ENCODE measurements at regions not wholly inside any gene's neighbourhood (a gene's known extent, or its start where the extent isn't known, plus 50 kb on each side); places are given as distances from the start of the nearest gene placed in this dataset.
"Not testable (repeated sequence)": the region's sequence is repeated elsewhere in the genome, so short reads cannot be mapped to it uniquely, and the experiment has no call there.

GRCh38 chr18:38664929-38665328, 1099.3 kb upstream of the CELF4 start:
- Mint-ChIP-seq H3K4me1 (ENCODE audit: low read depth in 2 of 2) (no peaks in the 10 kb centered on the region), H3K27ac (no peak overlapping the region), H3K9me3 (peaks cover 0 to 10% of the 10 kb centered on the region in 2 donors), H3K4me3 (no peak overlapping the region), H3K27me3 (no peaks in the 10 kb centered on the region), H3K36me3 (ENCODE audit: insufficient read depth) (no peaks in the 10 kb centered on the region)
- ATAC-seq (replicated peaks) (no peak), DNase-seq (no peak)

GRCh38 chr18:38663682-38664081, 1098.1 kb upstream of the CELF4 start:
- DNase-seq (no peak), ATAC-seq (replicated peaks) (no peak)
- Mint-ChIP-seq H3K27me3 (no peaks in the 10 kb centered on the region), H3K27ac (no peak overlapping the region), H3K4me3 (no peak overlapping the region), H3K9me3 (peaks cover 0 to 10% of the 10 kb centered on the region in 2 donors), H3K36me3 (ENCODE audit: insufficient read depth) (no peaks in the 10 kb centered on the region), H3K4me1 (ENCODE audit: low read depth in 2 of 2) (no peaks in the 10 kb centered on the region)

GRCh38 chr18:38663270-38663669, 1097.7 kb upstream of the CELF4 start:
- H3K27ac Mint-ChIP-seq: no peak overlapping the region
- ATAC-seq (replicated peaks): no peak
- DNase-seq: no peak
- H3K4me1 Mint-ChIP-seq (ENCODE audit: low read depth in 2 of 2): no peaks in the 10 kb centered on the region
- no peaks in the 10 kb centered on the region for H3K36me3 Mint-ChIP-seq (ENCODE audit: insufficient read depth)
- no peak overlapping the region for H3K4me3 Mint-ChIP-seq
- H3K9me3 Mint-ChIP-seq: peaks cover 0 to 10% of the 10 kb centered on the region in 2 donors
- H3K27me3 Mint-ChIP-seq: no peaks in the 10 kb centered on the region

GRCh38 chr18:38654946-38655345, 1089.3 kb upstream of the CELF4 start:
- Mint-ChIP-seq H3K27ac (no peak overlapping the region), H3K27me3 (no peaks in the 10 kb centered on the region), H3K36me3 (ENCODE audit: insufficient read depth) (no peaks in the 10 kb centered on the region), H3K9me3 (peaks cover 0 to 15% of the 10 kb centered on the region in 2 donors), H3K4me1 (ENCODE audit: low read depth in 2 of 2) (no peaks in the 10 kb centered on the region), H3K4me3 (no peak overlapping the region)
- DNase-seq (no peak), ATAC-seq (replicated peaks) (no peak)

GRCh38 chr18:38651736-38652135, 1086.1 kb upstream of the CELF4 start:
- Mint-ChIP-seq H3K36me3 (ENCODE audit: insufficient read depth) (no peaks in the 10 kb centered on the region), H3K9me3 (peaks cover 0 to 15% of the 10 kb centered on the region in 2 donors), H3K27me3 (no peaks in the 10 kb centered on the region), H3K4me1 (ENCODE audit: low read depth in 2 of 2) (no peaks in the 10 kb centered on the region), H3K4me3 (no peak overlapping the region), H3K27ac (no peak overlapping the region)
- no peak for DNase-seq
- no peak for ATAC-seq (replicated peaks)

- no peak overlapping the region for H3K27ac Mint-ChIP-seq
- no peak overlapping the region for H3K4me3 Mint-ChIP-seq
- ATAC-seq (replicated peaks): no peak
- H3K36me3 Mint-ChIP-seq (ENCODE audit: insufficient read depth): no peaks in the 10 kb centered on the region
- no peaks in the 10 kb centered on the region for H3K4me1 Mint-ChIP-seq (ENCODE audit: low read depth in 2 of 2)
- no peaks in the 10 kb centered on the region for H3K27me3 Mint-ChIP-seq
- DNase-seq: no peak
- no peaks in the 10 kb centered on the region for H3K9me3 Mint-ChIP-seq
Measured at GRCh38 chr18:38648179-38648578, 1082.6 kb upstream of the CELF4 start.

- H3K4me3 Mint-ChIP-seq: no peak overlapping the region
- no peaks in the 10 kb centered on the region for H3K36me3 Mint-ChIP-seq (ENCODE audit: insufficient read depth)
- no peaks in the 10 kb centered on the region for H3K4me1 Mint-ChIP-seq (ENCODE audit: low read depth in 2 of 2)
- H3K9me3 Mint-ChIP-seq: no peaks in the 10 kb centered on the region
- no peak for ATAC-seq (replicated peaks)
- no peaks in the 10 kb centered on the region for H3K27me3 Mint-ChIP-seq
- no peak for DNase-seq
- no peak overlapping the region for H3K27ac Mint-ChIP-seq
Measured at GRCh38 chr18:38646296-38646695, 1080.7 kb upstream of the CELF4 start.

- no peaks in the 10 kb centered on the region for H3K27me3 Mint-ChIP-seq
- H3K4me3 Mint-ChIP-seq: no peak overlapping the region
- no peaks in the 10 kb centered on the region for H3K9me3 Mint-ChIP-seq
- no peak overlapping the region for H3K27ac Mint-ChIP-seq
- H3K4me1 Mint-ChIP-seq (ENCODE audit: low read depth in 2 of 2): no peaks in the 10 kb centered on the region
- H3K36me3 Mint-ChIP-seq (ENCODE audit: insufficient read depth): no peaks in the 10 kb centered on the region
- DNase-seq (no peak), ATAC-seq (replicated peaks) (no peak)
Measured at GRCh38 chr18:38644875-38645641, 1079.5 kb upstream of the CELF4 start.

GRCh38 chr18:38642711-38643110, 1077.1 kb upstream of the CELF4 start:
- Mint-ChIP-seq H3K27me3 (no peaks in the 10 kb centered on the region), H3K36me3 (ENCODE audit: insufficient read depth) (no peaks in the 10 kb centered on the region), H3K27ac (no peak overlapping the region), H3K4me1 (ENCODE audit: low read depth in 2 of 2) (no peaks in the 10 kb centered on the region), H3K9me3 (peaks cover 7 to 18% of the 10 kb centered on the region in 2 donors), H3K4me3 (no peak overlapping the region)
- DNase-seq (no peak), ATAC-seq (replicated peaks) (no peak)

- not testable (repeated sequence) for DNase-seq; H3K36me3 Mint-ChIP-seq (ENCODE audit: insufficient read depth); ATAC-seq (replicated peaks); H3K4me1 Mint-ChIP-seq (ENCODE audit: low read depth in 2 of 2); H3K27ac Mint-ChIP-seq; H3K4me3 Mint-ChIP-seq; H3K27me3 Mint-ChIP-seq
- peaks cover 11 to 27% of the 10 kb centered on the region in 2 donors for H3K9me3 Mint-ChIP-seq
Measured at GRCh38 chr18:38639700-38640099, 1074.1 kb upstream of the CELF4 start.

GRCh38 chr18:38635709-38636430, 1070.3 kb upstream of the CELF4 start:
- H3K4me1 Mint-ChIP-seq (ENCODE audit: low read depth in 2 of 2): no peaks in the 10 kb centered on the region
- no peak overlapping the region for H3K4me3 Mint-ChIP-seq
- DNase-seq (no peak), ATAC-seq (replicated peaks) (no peak)
- H3K36me3 Mint-ChIP-seq (ENCODE audit: insufficient read depth): no peaks in the 10 kb centered on the region
- no peaks in the 10 kb centered on the region for H3K27me3 Mint-ChIP-seq
- H3K27ac Mint-ChIP-seq: no peak overlapping the region
- peaks cover 13 to 27% of the 10 kb centered on the region in 2 donors for H3K9me3 Mint-ChIP-seq

- H3K4me1 Mint-ChIP-seq (ENCODE audit: low read depth in 2 of 2): no peaks in the 10 kb centered on the region
- H3K9me3 Mint-ChIP-seq: peaks cover 12 to 23% of the 10 kb centered on the region in 2 donors
- H3K36me3 Mint-ChIP-seq (ENCODE audit: insufficient read depth): no peaks in the 10 kb centered on the region
Measured at GRCh38 chr18:38634117-38634516, 1068.5 kb upstream of the CELF4 start.

GRCh38 chr18:38633333-38633732, 1067.7 kb upstream of the CELF4 start:
- ATAC-seq (replicated peaks) (no peak), DNase-seq (no peak)
- H3K4me3 Mint-ChIP-seq: no peak overlapping the region
- H3K9me3 Mint-ChIP-seq: peaks cover 9 to 15% of the 10 kb centered on the region in 2 donors
- no peak overlapping the region for H3K27ac Mint-ChIP-seq
- H3K27me3 Mint-ChIP-seq: no peaks in the 10 kb centered on the region
- no peaks in the 10 kb centered on the region for H3K36me3 Mint-ChIP-seq (ENCODE audit: insufficient read depth)
- no peaks in the 10 kb centered on the region for H3K4me1 Mint-ChIP-seq (ENCODE audit: low read depth in 2 of 2)

More at GRCh38 chr18:38634117-38634516, 1068.5 kb upstream of the CELF4 start:
- DNase-seq (no peak), ATAC-seq (replicated peaks) (no peak)
- Mint-ChIP-seq H3K27me3 (no peaks in the 10 kb centered on the region), H3K4me3 (no peak overlapping the region), H3K27ac (no peak overlapping the region)

GRCh38 chr18:38619129-38619528, 1053.5 kb upstream of the CELF4 start:
- Mint-ChIP-seq H3K36me3 (ENCODE audit: insufficient read depth) (no peaks in the 10 kb centered on the region), H3K4me3 (no peak overlapping the region), H3K27ac (no peak overlapping the region), H3K9me3 (peaks cover 6 to 14% of the 10 kb centered on the region in 2 donors), H3K4me1 (ENCODE audit: low read depth in 2 of 2) (no peaks in the 10 kb centered on the region), H3K27me3 (no peaks in the 10 kb centered on the region)
- DNase-seq (no peak), ATAC-seq (replicated peaks) (no peak)
